SU-DHL-6 (cell line): ENCODE measurements at regions not wholly inside any gene's neighbourhood (a gene's known extent, or its start where the extent isn't known, plus 50 kb on each side); places are given as distances from the start of the nearest gene placed in this dataset.
"Not testable (repeated sequence)": the region's sequence is repeated elsewhere in the genome, so short reads cannot be mapped to it uniquely, and the experiment has no call there.

Source experiments
- H2AFZ ChIP-seq: fragments of 200-600 bp; sonication (generic); 2 replicates; pipeline ENCODE4 v1.6.1; 2014; ENCODE audit warnings: low read depth, mild to moderate bottlenecking, moderate library complexity, mixed read lengths, antibody characterized with exemption, low read length; ENCODE audit not compliant: severe bottlenecking
- H3F3A ChIP-seq: fragments of 200-600 bp; shearing (Covaris generic); 2 replicates; pipeline ENCODE4 v1.6.0; 2016; ENCODE audit warnings: antibody characterized with exemption, mild to moderate bottlenecking; ENCODE audit not compliant: insufficient read depth
- H3K27ac ChIP-seq: fragments of 200-600 bp; sonication (generic); 2 replicates; pipeline ENCODE4 v1.5.1; 2016; ENCODE audit warnings: low read depth, mild to moderate bottlenecking, low read length, moderate library complexity, mixed read lengths
- H3K27me3 ChIP-seq: fragments of 200-600 bp; sonication (generic), shearing (Covaris generic); 2 replicates; pipeline ENCODE4 v1.6.0; 2014; ENCODE audit warnings: mild to moderate bottlenecking, low read length
- H3K36me3 ChIP-seq: fragments of 200-600 bp; sonication (generic); 2 replicates; pipeline ENCODE4 v1.6.1; 2014; ENCODE audit warnings: mild to moderate bottlenecking, low read length, mixed read lengths
- H3K4me2 ChIP-seq: fragments of 300-600, 200-600 bp; shearing (Covaris generic), sonication (generic); 2 replicates; pipeline ENCODE4 v1.6.0; 2014; ENCODE audit warnings: low read length, low read depth, mild to moderate bottlenecking; ENCODE audit not compliant: poor library complexity, severe bottlenecking
- H3K4me3 ChIP-seq: fragments of 200-600 bp; sonication (generic); 2 replicates; pipeline ENCODE4 v1.5.1; 2014; ENCODE audit warnings: antibody characterized with exemption, low read length, mild to moderate bottlenecking, mixed read lengths; ENCODE audit not compliant: insufficient read depth, poor library complexity, severe bottlenecking
- H3K79me2 ChIP-seq: fragments of 200-600 bp; sonication (generic); 2 replicates; pipeline ENCODE4 v1.6.1; 2014; ENCODE audit warnings: mild to moderate bottlenecking, low read length, moderate library complexity; ENCODE audit not compliant: insufficient read depth
- H3K9ac ChIP-seq: fragments of 200-600 bp; sonication (generic); 2 replicates; pipeline ENCODE4 v1.7.0; 2014; ENCODE audit warnings: mild to moderate bottlenecking, low read length
- H3K9me2 ChIP-seq: fragments of 200-600 bp; sonication (generic); replicated peaks from 2 replicates; pipeline ENCODE4 v1.6.1; 2014; ENCODE audit warnings: low read length; ENCODE audit not compliant: insufficient read depth
- H3K9me3 ChIP-seq: fragments of 200-600 bp; sonication (generic); 2 replicates; pipeline ENCODE4 v1.6.1; 2014; ENCODE audit warnings: low read length, mixed read lengths; ENCODE audit not compliant: insufficient read depth
- H4K20me1 ChIP-seq: fragments of 200-600 bp; sonication (generic); 2 replicates; pipeline ENCODE4 v1.6.1; 2014; ENCODE audit warnings: low read depth, mild to moderate bottlenecking, antibody characterized with exemption, low read length, moderate library complexity, mixed read lengths
- CTCF ChIP-seq: fragments of 200-600 bp; sonication (generic); IDR thresholded peaks from one replicate; pipeline ENCODE4 v1.5.1; 2017; ENCODE audit warnings: antibody characterized with exemption, mild to moderate bottlenecking, low read length, moderate library complexity; ENCODE audit not compliant: insufficient read depth, poor library complexity, severe bottlenecking
- EZH2phosphoT487 ChIP-seq: fragments of 200-600 bp; sonication (generic), shearing (Covaris generic); conservative IDR thresholded peaks from 2 replicates; pipeline ENCODE4 v1.6.1; 2018; ENCODE audit warnings: mild to moderate bottlenecking, antibody characterized with exemption, low read length, moderate library complexity, mixed read lengths

- H3K9me3 ChIP-seq: no peaks in the 10 kb centered on the region
- H3K9me2 ChIP-seq: no peaks in the 10 kb centered on the region
- H3K4me2 ChIP-seq: no peak overlapping the region
- no peak overlapping the region for H2AFZ ChIP-seq
- H3F3A ChIP-seq: no peaks in the 10 kb centered on the region
- TF ChIP-seq CTCF: no peak
- no peak for TF ChIP-seq EZH2phosphoT487
- H3K9ac ChIP-seq: no peak overlapping the region
- no peaks in the 10 kb centered on the region for H3K27me3 ChIP-seq
- no peak overlapping the region for H3K4me3 ChIP-seq
- no peaks in the 10 kb centered on the region for H3K36me3 ChIP-seq
- no peak overlapping the region for H3K27ac ChIP-seq
- H4K20me1 ChIP-seq: no peaks in the 10 kb centered on the region
- no peaks in the 10 kb centered on the region for H3K79me2 ChIP-seq
Observed at GRCh38 chr22:26768952-26769351, 111.6 kb downstream of the MIAT start.

GRCh38 chr22:26769663-26770062, 112.3 kb downstream of the MIAT start:
- H4K20me1 ChIP-seq: no peaks in the 10 kb centered on the region
- H3K79me2 ChIP-seq: no peaks in the 10 kb centered on the region
- H3K27ac ChIP-seq: no peak overlapping the region
- H3K4me2 ChIP-seq: no peak overlapping the region
- H3K9ac ChIP-seq: no peak overlapping the region
- no peaks in the 10 kb centered on the region for H3K9me3 ChIP-seq
- no peak overlapping the region for H2AFZ ChIP-seq
- no peaks in the 10 kb centered on the region for H3K27me3 ChIP-seq
- no peaks in the 10 kb centered on the region for H3F3A ChIP-seq
- TF ChIP-seq CTCF (no peak), EZH2phosphoT487 (no peak)
- no peaks in the 10 kb centered on the region for H3K9me2 ChIP-seq
- H3K36me3 ChIP-seq: no peaks in the 10 kb centered on the region
- H3K4me3 ChIP-seq: no peak overlapping the region

- H3K9me2 ChIP-seq: no peaks in the 10 kb centered on the region
- no peaks in the 10 kb centered on the region for H3F3A ChIP-seq
- no peak overlapping the region for H3K4me2 ChIP-seq
- no peak overlapping the region for H3K27ac ChIP-seq
- no peaks in the 10 kb centered on the region for H3K9me3 ChIP-seq
- H3K9ac ChIP-seq: no peak overlapping the region
- H3K4me3 ChIP-seq: no peak overlapping the region
- H4K20me1 ChIP-seq: no peaks in the 10 kb centered on the region
- no peaks in the 10 kb centered on the region for H3K36me3 ChIP-seq
- H3K27me3 ChIP-seq: no peaks in the 10 kb centered on the region
- no peak overlapping the region for H2AFZ ChIP-seq
- no peaks in the 10 kb centered on the region for H3K79me2 ChIP-seq
- TF ChIP-seq CTCF (no peak), EZH2phosphoT487 (no peak)
Observed at GRCh38 chr22:26770624-26771023, 113.2 kb downstream of the MIAT start.

GRCh38 chr22:26773054-26773453, 115.7 kb downstream of the MIAT start:
- not testable (repeated sequence) for H3K4me2 ChIP-seq, H4K20me1 ChIP-seq, H3F3A ChIP-seq, H3K9ac ChIP-seq, H3K9me2 ChIP-seq, H3K36me3 ChIP-seq, H3K27ac ChIP-seq, H3K9me3 ChIP-seq, H3K79me2 ChIP-seq, H2AFZ ChIP-seq, H3K27me3 ChIP-seq, H3K4me3 ChIP-seq
